ENCODE measurements at regions not wholly inside any gene's neighbourhood (a gene's known extent, or its start where the extent isn't known, plus 50 kb on each side); places are given as distances from the start of the nearest gene placed in this dataset.

DNA sequence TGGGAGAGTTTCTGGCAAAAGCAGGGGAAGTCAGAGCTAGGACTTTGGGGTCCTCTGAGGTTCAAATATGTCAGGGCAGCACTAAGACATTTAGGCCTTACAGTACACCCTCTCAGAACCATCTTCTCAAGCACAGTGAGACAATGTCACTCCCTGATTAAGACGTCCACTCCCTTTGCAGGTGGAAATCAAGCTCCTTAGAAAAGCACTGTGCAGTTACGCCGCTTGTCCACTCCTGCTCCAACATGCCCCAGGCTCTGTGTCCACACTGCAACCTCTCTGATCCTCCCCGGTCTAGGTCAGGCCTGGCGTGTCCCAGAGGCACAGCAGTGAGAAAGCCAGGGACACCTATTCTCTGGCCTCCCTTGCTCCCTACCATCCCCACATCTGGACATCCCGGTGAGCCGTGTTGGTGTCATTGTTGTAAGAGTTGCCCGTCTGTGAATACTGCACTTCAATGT lies 528.6 kb upstream of the ID2 start:
- DNase-seq, result no peak

DNA sequence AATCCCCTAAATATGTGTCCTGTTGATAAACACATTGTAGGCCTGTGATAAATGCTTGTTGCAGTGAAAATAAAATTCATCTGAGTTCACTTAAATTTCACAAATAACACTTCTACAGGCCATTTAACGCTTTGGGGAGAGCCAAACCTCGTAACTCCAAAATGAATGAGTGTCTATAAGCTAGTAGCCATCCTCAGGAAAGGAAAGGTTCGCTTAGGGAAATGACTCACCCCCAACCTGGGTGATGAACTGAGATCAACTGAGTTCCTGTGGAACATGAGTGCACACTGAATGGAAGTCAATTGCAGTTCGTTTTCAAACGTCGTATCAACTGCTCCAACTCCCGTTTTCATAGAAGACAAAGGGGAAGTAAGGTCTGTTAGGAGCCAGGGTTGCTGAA lies 527.6 kb upstream of the ID2 start:
- no peak for DNase-seq

GRCh38 chr2:8154936-8155335 lies 526.9 kb upstream of the ID2 start:
- no peak for DNase-seq

DNA sequence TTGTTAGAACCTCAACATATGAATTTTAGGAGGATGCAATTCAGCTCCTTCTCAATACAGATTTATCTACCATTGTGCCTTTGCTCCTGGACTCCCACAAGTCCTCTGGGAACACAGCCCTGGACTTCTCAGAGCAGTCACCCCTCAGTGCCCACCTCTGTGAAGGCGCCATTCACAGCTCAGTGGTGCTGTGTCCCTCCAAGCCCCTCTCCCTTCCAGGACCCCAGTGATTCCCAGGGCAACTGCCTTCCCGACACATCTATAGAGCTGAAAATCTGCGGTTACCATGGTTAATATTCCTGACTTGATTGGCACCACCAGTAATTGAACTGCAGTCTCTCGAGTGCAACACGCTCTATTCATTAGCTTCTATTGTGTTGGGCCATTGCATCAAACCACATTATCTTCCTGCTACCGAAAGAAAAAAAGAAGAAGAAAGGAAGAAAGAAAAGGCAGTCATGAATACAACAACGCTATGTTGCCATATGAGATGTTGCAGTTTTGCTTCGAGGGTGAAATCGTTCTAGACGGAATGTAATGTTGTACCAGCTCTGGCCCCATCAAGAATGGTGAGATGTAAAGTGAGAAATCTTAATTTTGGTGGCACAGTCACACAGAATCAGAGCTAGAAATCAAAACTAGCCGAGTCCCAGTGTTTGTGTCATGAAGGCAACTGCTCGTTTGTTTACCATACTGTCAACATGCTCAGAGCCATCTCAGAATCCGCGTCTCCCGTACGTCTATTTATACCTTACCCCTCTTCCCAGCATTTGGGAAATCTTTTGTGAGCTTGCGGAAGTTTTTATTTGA lies 524.0 kb upstream of the ID2 start:
- no peak for DNase-seq

- peak in 1 of 2 experiments; percentile 9 for DNase-seq
These were observed 523.1 kb upstream of the ID2 start for GRCh38 chr2:8158711-8159110.

DNA sequence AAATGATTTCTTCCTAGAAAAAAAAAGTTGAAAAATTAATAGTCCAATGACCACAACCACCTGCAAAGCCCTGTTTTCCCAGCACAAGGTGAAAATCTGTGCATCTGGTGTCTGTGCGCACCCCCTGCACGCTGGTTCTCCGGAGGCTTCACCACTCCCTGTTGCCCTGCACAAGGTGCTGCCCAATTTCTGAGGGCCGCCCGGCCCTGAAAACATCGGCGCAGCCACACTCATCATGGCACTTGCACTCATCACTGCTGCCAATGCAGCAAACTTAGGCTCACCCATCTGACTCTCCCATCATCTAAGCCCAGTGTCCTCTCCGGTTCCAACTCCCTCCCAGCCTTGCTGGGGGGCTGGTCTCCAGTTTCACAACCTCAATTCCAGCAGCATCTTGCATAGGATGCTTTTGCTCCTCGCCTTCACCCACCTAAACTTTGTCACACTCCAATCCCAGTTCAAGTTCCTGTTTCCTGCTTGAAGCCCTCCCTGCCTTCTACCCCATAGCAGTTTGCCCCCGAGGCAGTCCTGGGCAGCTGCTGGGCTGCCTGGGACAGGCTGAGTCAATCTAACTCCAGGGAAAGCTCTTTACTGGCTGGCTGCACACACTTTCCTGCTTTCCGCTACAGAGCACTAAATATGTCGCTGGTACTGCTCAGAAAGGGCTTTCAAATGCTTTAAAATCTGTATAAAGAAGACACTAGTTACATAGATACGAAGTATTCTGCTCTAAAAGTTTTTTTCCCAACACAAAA lies 522.5 kb upstream of the ID2 start:
- no peak for DNase-seq

DNA sequence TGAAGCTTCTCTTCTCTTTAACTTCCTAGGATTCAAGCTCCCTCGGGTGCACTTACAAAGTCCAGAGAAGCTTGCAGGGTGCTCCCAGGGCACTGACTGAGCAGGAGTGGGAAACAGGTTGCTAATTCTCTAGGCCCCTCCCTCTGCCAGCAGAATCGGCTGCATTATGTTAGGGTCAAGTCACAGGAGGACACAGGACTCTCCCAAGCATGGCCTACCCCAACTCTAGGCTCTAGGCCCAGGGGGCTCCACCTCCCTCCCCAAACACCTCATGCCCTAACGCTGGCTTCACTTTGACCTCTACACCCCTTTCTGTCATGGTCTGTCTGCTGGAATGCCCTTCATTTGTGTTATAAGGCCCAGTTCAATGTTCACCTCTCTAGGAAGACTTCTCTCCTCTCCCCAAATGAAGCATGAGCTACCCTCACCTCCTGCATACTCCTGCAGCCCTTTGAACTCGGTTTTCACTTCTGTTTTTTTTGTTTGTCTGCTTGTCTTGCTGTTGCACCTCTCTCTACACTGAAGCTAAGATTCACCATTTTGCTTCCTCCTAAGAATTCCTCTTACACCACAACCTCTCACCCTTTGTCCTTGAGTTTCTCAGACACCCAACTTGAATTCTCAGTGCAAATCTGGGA lies 521.8 kb upstream of the ID2 start:
- DNase-seq, result no peak

GRCh38 chr2:8160959-8161358 lies 520.9 kb upstream of the ID2 start:
- no peak for DNase-seq

DNA sequence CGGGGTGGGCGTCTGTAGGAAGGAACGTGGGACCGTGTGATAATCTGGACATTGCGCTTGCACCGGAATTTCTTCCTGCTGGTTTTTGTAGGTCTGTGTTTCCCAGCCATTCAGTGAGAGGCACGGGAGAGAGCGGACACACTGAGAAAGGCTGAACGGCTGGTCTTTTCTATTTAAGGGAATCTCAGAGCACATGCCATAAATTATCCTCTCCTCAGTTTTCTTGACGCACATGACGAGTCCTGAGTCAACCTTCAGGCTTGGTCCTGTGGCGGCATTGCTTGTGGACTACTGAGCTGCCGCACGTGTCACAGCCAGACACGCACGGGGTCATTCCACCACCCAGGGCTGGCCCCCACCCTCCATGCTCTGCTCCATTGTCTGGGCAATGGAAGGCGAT lies 519.3 kb upstream of the ID2 start:
- no peak for DNase-seq

GRCh38 chr2:8165550-8165949 lies 516.3 kb upstream of the ID2 start:
- no peak for DNase-seq

- DNase-seq, result no peak
These were observed 513.7 kb upstream of the ID2 start for GRCh38 chr2:8168022-8168717.

GRCh38 chr2:8168876-8169424 lies 512.9 kb upstream of the ID2 start:
- no peak for DNase-seq

DNA sequence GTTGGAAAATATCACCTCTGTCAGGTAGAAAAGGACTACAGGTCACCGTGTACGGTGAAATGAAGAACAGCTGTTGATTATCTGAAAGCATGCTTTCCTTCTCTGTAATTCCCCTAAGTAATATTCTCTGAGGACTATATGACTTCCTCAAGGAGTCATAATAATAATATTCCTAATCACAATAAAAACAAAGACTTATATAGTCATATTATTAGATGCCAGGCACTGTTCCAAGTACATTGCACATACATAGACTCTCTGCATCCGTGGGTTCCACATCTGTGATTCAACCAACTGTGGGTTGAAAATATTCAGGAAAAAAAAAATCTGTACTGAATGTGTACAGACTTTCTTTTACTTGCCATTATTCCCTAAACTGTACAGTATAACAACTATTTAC lies 512.4 kb upstream of the ID2 start:
- DNase-seq, result no peak

DNA sequence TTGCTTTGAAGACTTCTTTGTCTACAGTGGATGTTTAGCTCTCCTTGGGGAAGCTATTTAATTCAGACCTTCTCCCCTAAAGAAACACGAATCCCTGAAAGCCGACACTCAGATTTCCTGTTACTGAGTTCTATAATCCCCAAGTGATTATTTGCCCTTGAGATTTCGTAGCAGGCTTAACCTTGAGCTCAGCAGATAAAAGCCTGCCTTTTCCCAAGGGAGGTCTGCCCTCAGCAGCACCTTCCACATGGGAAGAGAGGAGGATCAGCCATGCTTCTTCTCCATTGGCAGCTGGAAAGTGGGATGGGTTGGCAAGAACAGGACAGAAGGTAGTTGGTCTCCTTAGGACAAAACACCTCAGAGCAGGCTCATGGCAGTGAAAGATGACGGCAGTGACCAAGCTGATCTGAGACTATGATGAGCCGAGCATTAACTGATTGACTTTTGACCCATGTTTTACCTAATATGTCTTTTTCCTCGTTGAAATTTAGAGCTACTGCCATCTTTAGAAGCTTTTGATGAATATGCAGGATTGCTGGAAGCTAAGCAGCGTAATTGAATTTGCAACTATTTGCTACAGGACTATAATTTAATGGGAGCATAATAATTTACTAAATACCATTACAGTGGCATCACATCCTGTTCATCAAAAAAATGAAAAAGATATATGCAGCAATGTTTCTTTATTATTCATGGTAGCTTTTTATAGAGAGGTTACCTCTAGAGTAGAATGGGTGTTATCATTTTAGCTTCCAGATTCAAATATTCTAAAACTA lies 511.1 kb upstream of the ID2 start:
- peak; percentile 73 to 93 for DNase-seq

GRCh38 chr2:8171608-8172007 lies 510.2 kb upstream of the ID2 start:
- DNase-seq, result no peak

DNA sequence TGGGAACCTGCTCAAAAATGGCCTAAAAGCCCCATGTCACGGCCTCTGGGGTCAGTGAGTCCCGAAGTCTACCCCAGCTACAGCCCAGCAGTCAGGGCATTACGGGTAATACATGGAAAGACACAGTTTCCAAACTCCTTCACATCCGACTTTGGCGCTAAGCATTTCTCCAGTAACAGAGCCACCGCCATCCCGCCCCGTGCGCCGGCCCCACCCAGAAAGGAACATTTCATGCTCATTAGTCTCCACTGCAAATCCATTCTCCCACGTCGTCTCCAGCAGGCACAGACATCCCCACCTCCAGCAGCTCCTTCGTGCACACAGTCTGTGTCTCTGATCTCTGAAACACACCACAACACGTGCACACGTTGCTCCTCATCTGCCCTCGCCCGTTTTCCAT lies 509.2 kb upstream of the ID2 start:
- no peak for DNase-seq

DNA sequence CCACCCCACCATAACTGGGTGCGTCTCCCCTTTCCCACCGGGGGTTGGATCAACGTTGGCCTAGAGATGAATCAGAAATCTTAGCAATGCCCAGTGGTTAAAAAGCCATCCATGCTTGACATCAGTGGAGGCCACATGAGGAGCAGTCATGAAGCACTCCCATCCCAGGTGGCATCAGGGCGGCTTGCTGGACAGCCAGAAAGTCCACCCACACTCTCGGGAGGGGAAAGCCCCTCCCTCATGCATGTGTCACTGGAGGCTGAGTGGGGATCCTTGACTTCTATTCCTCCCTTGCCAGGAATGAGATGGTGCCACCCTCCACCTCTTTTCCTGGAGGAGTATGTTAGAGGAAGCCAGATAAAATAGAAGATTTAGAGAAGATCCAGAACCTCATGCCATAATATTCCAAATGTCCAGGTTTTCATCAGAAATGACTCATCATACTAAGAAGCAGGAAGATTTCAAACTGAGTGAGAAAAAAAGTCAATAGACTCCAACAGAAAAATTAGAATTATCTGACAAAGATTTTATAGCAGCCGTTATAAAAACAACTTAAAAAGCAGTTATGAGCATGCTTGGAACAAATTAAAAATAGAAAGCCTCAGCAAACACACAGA lies 507.1 kb upstream of the ID2 start:
- DNase-seq, result no peak

GRCh38 chr2:8176887-8177286 lies 505.0 kb upstream of the ID2 start:
- DNase-seq, result no peak

DNA sequence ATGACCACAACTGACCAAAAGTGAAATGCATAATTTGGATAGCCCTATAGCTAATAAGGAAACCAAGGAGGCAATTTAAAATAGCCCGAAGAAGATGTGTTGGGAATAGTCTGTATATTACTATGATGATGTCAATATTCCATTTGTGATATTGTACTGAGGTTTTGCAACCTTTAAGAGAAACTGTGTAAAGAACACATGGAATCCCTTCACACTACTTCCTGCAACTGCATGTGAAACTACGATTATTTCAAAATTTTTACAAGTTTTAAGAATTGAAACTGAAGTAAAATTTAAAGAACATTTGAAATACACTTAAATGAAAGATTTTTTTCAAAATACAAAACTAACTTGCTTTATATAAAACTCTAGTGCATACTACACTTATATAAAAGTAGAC lies 504.3 kb upstream of the ID2 start:
- no peak for DNase-seq

GRCh38 chr2:8178911-8179310 lies 502.9 kb upstream of the ID2 start:
- no peak for DNase-seq

DNA sequence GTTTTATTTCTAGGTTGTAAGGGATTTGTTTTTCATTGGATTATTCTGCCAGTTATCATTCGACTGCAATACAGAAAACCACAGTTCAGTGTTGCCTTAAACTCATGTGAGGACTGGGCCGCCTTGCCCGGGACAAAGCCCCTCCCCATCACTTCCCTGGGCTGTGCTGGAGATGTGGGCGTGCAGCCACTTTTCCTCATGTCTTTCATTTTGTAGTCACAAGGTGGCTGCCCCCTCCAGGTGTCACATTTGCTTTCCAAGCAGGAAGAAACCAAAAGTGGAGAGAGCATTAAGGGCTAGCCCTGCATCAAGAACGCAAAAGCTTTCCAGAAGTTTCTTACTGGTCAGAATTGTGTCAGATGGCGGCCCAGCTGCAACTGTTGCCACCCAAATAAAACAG lies 492.5 kb upstream of the ID2 start:
- no peak for DNase-seq

DNA sequence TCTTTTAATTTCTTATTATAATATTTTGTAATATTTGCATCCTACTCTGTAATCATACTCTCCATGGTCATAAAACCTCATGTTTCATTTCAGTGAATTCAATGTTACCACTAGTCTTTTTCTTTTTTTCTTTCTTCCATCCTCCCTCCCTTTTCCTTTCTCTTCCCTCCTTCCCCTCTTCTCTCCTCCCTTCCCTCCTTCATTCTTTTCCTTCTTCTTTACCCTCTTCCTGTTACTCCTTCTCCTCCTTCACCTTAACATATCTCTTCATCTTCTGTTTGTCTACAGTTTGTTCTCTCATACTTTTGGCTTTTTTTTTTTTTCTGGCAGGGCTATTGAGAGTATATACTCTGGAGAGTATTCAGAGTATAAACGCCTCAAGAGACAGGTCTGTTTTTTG lies 491.6 kb upstream of the ID2 start:
- no peak for DNase-seq
